HG03097 (cell line): ENCODE measurements at regions not wholly inside any gene's neighbourhood (a gene's known extent, or its start where the extent isn't known, plus 50 kb on each side); places are given as distances from the start of the nearest gene placed in this dataset.

Source experiments
- ATAC-seq: cut with Tn5 transposase; IDR thresholded peaks from one replicate; pipeline ENCODE4 v1.9.1; 2021; ENCODE audit not compliant: unreplicated experiment, low FRiP score

- ATAC-seq: no peak
These were observed 164.7 kb upstream of the CCND2 start for GRCh38 chr12:4108803-4109345.

GRCh38 chr12:4107911-4108697 lies 165.5 kb upstream of the CCND2 start:
- no peak for ATAC-seq

- ATAC-seq: peak; percentile 81
These were observed 166.1 kb upstream of the CCND2 start for GRCh38 chr12:4107436-4107878.

GRCh38 chr12:4106621-4107020 lies 166.9 kb upstream of the CCND2 start:
- ATAC-seq: no peak

GRCh38 chr12:4104722-4105244 lies 168.8 kb upstream of the CCND2 start:
- no peak for ATAC-seq

- ATAC-seq: no peak
These were observed 174.3 kb upstream of the CCND2 start for GRCh38 chr12:4099276-4099675.

GRCh38 chr12:4091016-4091743 lies 182.4 kb upstream of the CCND2 start:
- no peak for ATAC-seq

- ATAC-seq: no peak
These were observed 183.6 kb upstream of the CCND2 start for GRCh38 chr12:4089956-4090355.

- ATAC-seq: no peak
These were observed 184.4 kb upstream of the CCND2 start for GRCh38 chr12:4089121-4089606.

- no peak for ATAC-seq
These were observed 185.1 kb upstream of the CCND2 start for GRCh38 chr12:4088451-4088850.

GRCh38 chr12:4086481-4086880 lies 187.1 kb upstream of the CCND2 start:
- ATAC-seq: no peak

GRCh38 chr12:4084573-4084972 lies 189.0 kb upstream of the CCND2 start:
- no peak for ATAC-seq

- ATAC-seq: no peak
These were observed 190.7 kb upstream of the CCND2 start for GRCh38 chr12:4082809-4083403.

GRCh38 chr12:4080213-4080612 lies 193.3 kb upstream of the CCND2 start:
- ATAC-seq: no peak

- no peak for ATAC-seq
These were observed 199.4 kb upstream of the CCND2 start for GRCh38 chr12:4074129-4074528.

- no peak for ATAC-seq
These were observed 196.4 kb upstream of the PARP11 start for GRCh38 chr12:4069670-4070010.

- no peak for ATAC-seq
These were observed 195.9 kb upstream of the PARP11 start for GRCh38 chr12:4068981-4069669.

GRCh38 chr12:4064008-4064407 lies 190.8 kb upstream of the PARP11 start:
- no peak for ATAC-seq

GRCh38 chr12:4059898-4060568 lies 186.8 kb upstream of the PARP11 start:
- ATAC-seq: no peak
